HG02571 (cell line): ENCODE measurements at regions not wholly inside any gene's neighbourhood (a gene's known extent, or its start where the extent isn't known, plus 50 kb on each side); places are given as distances from the start of the nearest gene placed in this dataset.
A peak's percentile ranks its signal among the peaks of the same experiment; 100 is the strongest.

ENCODE experiments used
- ATAC-seq: cut with Tn5 transposase; IDR thresholded peaks from one replicate; pipeline ENCODE4 v1.9.1; 2021; ENCODE audit warnings: mild to moderate bottlenecking, moderate library complexity; ENCODE audit not compliant: unreplicated experiment

GRCh38 chr6:24052590-24052961 is 73.4 kb upstream of the NRSN1 start:
- no peak for ATAC-seq

- ATAC-seq, result no peak
These were observed 73.0 kb upstream of the NRSN1 start for GRCh38 chr6:24053057-24053456.

- no peak for ATAC-seq
These were observed 71.6 kb upstream of the NRSN1 start for GRCh38 chr6:24054388-24054787.

- no peak for ATAC-seq
These were observed 69.4 kb upstream of the NRSN1 start for GRCh38 chr6:24056567-24056966.

- no peak for ATAC-seq
These were observed 69.0 kb upstream of the NRSN1 start for GRCh38 chr6:24057030-24057429.

- peak; percentile 97 for ATAC-seq
These were observed 64.8 kb upstream of the NRSN1 start for GRCh38 chr6:24060982-24061754.

- no peak for ATAC-seq
These were observed 61.9 kb upstream of the NRSN1 start for GRCh38 chr6:24064106-24064505.

GRCh38 chr6:24064832-24065231 is 61.2 kb upstream of the NRSN1 start:
- ATAC-seq, result no peak

GRCh38 chr6:24069526-24069925 is 56.5 kb upstream of the NRSN1 start:
- no peak for ATAC-seq

- no peak for ATAC-seq
These were observed 53.8 kb upstream of the NRSN1 start for GRCh38 chr6:24072038-24072746.

- ATAC-seq, result no peak
These were observed 50.0 kb upstream of the NRSN1 start for GRCh38 chr6:24076011-24076410.
